Ectodermal cell (in vitro differentiated cells): ENCODE measurements at regions not wholly inside any gene's neighbourhood (a gene's known extent, or its start where the extent isn't known, plus 50 kb on each side); places are given as distances from the start of the nearest gene placed in this dataset.

Experiments
- H3K27ac ChIP-seq: 2 replicates; pipeline ENCODE4 v1.7.0; 2013; ENCODE audit warnings: mild to moderate bottlenecking, low read depth, low read length; ENCODE audit not compliant: insufficient read depth, poor library complexity, severe bottlenecking
- H3K27me3 ChIP-seq: 2 replicates; pipeline ENCODE4 v1.7.0; 2013; ENCODE audit warnings: mild to moderate bottlenecking, low read length; ENCODE audit not compliant: insufficient read depth, control insufficient read depth, poor library complexity, severe bottlenecking
- H3K36me3 ChIP-seq: one replicate; pipeline ENCODE4 v1.7.0; 2013; ENCODE audit warnings: low read length; ENCODE audit not compliant: control insufficient read depth, insufficient read depth
- H3K4me1 ChIP-seq: one replicate; pipeline ENCODE4 v1.7.0; 2013; ENCODE audit warnings: low read length; ENCODE audit not compliant: control insufficient read depth, insufficient read depth
- H3K4me3 ChIP-seq: 2 replicates; pipeline ENCODE4 v1.7.0; 2013; ENCODE audit warnings: low read depth, low read length, control low read depth; ENCODE audit not compliant: insufficient read depth
- H3K9me3 ChIP-seq: 2 replicates; pipeline ENCODE4 v1.7.0; 2013; ENCODE audit warnings: mild to moderate bottlenecking, low read length, moderate library complexity; ENCODE audit not compliant: control insufficient read depth
- WGBS, 2 experiments: methylation state at CpG; one replicate each; pipeline ENCODE4 v1.1.7; 2013; ENCODE audit warnings: missing lambda C conversion rate in 2 of 2; 5-methylcytosine and 5-hydroxymethylcytosine counted together

DNA sequence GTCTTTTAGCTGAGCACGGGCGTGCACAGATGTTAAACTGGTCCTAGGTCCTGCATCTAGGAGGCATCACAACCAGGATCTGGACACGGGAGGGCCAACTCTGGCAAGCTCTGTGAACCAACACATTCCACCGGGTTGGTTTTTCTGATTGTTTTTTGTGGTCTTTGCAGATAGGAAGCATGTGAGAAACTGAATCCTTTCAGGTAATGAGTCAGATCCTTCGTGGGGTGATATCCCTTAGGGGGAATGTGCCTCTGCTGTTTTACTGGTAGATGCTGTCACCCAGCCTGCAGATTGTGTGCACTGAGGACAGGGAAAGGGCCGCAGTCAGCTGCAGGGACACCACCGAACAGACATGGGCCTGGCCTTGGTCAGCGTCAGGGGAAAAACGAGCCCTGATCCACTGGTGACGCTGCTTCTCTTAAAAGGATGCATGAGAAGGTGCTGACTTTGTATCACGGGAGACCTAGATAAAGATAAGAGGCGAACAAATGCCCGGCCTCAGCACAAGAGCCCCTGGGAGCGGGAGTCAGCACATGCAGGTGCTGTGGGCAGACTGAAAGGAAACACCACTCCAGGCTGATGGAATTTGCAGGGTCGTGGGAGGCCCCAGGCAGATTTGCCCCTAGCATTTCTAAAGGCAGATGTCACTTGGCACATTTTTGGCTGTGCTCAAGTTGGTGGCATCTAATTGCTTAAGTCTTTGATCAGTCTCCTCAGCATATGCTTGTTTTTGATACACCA, 51.1 kb downstream of the DOP1B start:
- no peaks in the 10 kb centered on the region for H3K27me3 ChIP-seq
- H3K36me3 ChIP-seq, result no peaks in the 10 kb centered on the region
- no peak overlapping the region for H3K4me3 ChIP-seq
- WGBS, 2 experiments, result 87% methylated on average over 15 of the region's 15 CpGs
- H3K27ac ChIP-seq, result no peak overlapping the region
- H3K9me3 ChIP-seq, result no peaks in the 10 kb centered on the region
- no peaks in the 10 kb centered on the region for H3K4me1 ChIP-seq

DNA sequence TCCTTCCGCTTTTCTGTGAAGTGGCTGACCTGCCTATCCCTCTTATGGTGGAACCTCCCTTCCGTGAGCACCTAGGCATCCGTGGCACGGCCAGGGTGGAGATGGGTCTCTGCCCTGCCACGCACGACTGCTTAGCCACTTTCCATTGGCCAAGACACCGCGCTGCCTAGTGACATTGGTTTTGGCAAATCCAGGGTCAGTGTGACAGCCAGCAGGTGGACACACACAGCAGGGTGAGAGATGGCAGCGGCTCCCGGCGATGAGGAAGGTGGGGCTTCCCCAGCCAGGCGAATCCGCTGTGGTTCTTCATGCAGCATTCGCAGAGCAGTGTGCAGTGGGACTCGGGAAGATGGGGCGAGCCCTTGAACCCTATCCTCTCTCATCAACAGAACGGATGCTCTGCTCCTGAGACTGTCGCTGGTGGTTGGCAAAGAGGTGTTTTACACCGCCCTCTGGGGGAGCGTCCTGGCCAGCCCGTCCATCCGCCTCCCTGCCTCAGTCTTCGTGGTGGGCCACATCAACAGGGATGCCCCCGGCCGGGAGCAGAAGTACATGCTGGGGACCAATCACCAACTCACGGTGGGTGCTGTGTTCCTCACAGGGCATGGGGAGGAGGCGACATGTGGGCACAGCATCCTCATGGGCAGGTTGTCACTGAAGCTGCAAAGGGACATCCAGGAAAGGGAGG, 51.8 kb downstream of the DOP1B start:
- no peak overlapping the region for H3K27ac ChIP-seq
- H3K36me3 ChIP-seq, result no peaks in the 10 kb centered on the region
- H3K4me3 ChIP-seq, result no peak overlapping the region
- no peaks in the 10 kb centered on the region for H3K4me1 ChIP-seq
- H3K27me3 ChIP-seq, result no peaks in the 10 kb centered on the region
- no peaks in the 10 kb centered on the region for H3K9me3 ChIP-seq
- 91 to 93% methylated on average over 27 of the region's 27 CpGs for WGBS, 2 experiments

DNA sequence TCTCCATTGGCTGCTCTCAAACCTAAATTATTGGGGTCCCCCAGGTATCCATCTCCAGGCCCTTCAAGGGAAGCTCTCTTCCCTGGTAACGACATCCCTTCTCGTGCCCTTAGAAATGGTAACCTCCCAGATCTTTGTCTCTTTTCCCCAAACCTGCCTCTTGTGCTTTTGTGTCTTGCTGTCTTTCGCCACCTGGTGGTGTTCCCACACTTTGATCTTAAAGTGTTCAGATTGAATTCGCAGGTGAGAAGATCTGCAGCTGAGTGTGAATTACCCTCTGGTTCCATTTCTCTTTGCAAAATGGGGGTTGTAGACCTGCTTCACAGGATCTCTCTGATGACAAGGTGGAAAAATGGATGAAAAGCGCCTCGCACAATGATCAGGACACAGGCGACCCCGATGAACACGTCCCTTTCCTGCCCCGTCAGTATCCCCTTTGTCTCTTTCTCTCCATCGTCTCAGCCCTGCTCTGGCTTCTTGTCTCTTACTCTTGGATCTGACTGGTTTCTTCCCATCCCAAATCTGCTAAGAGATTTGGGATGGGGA, 53.1 kb downstream of the DOP1B start:
- Histone ChIP-seq H3K36me3 (no peaks in the 10 kb centered on the region), H3K9me3 (no peaks in the 10 kb centered on the region), H3K4me1 (no peaks in the 10 kb centered on the region), H3K27me3 (no peaks in the 10 kb centered on the region), H3K27ac (no peak overlapping the region), H3K4me3 (no peak overlapping the region)
- whole genome bisulfite sequencing, 2 experiments, result 78 to 79% methylated on average over 11 of the region's 11 CpGs

DNA sequence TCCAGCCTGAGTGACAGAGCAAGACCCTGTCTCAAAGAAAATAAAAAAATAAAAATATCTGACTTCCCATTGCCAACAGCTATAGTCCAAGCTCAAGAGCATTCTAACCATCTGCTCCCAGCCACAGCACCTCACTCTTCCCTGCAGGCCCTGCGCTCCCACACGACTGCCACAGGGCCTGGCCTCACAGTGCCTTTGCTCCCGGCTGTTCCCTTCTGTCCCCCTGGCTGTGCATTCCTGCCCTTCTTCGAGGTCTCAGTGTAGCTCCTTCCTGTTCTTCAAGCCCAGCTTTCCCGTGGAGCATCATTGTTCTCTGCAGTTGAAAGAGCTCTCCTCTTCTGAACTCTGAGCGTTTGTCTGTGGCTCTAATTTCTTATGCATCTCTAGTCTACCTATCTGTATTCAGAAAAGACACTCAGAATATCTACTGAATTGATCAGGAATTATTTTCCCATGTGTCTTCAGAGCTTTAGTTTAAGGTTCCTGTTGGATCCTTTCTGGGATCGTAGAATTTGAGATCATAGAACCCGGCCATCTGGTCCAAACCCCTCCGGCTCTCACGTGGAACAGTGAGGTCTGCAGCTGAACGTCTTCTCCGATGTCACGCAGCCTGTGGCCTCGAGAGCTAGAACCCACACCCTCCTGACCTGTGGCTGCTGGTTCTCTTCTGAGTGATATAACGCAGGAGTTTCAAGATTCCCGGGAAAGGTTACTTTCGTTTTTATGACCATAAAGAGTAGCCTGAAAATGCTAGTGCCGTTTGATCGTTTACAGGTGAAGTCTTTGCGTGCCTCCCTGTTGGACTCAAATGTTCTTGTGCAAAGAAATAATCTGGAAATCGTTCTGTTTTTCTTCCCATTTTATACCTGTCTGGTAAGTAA, 54.4 kb downstream of the DOP1B start:
- H3K4me3 ChIP-seq, result no peak overlapping the region
- no peaks in the 10 kb centered on the region for H3K27me3 ChIP-seq
- 76 to 77% methylated on average over 21 of the region's 21 CpGs for WGBS, 2 experiments
- no peaks in the 10 kb centered on the region for H3K36me3 ChIP-seq
- H3K4me1 ChIP-seq, result no peaks in the 10 kb centered on the region
- no peaks in the 10 kb centered on the region for H3K9me3 ChIP-seq
- H3K27ac ChIP-seq, result no peak overlapping the region

DNA sequence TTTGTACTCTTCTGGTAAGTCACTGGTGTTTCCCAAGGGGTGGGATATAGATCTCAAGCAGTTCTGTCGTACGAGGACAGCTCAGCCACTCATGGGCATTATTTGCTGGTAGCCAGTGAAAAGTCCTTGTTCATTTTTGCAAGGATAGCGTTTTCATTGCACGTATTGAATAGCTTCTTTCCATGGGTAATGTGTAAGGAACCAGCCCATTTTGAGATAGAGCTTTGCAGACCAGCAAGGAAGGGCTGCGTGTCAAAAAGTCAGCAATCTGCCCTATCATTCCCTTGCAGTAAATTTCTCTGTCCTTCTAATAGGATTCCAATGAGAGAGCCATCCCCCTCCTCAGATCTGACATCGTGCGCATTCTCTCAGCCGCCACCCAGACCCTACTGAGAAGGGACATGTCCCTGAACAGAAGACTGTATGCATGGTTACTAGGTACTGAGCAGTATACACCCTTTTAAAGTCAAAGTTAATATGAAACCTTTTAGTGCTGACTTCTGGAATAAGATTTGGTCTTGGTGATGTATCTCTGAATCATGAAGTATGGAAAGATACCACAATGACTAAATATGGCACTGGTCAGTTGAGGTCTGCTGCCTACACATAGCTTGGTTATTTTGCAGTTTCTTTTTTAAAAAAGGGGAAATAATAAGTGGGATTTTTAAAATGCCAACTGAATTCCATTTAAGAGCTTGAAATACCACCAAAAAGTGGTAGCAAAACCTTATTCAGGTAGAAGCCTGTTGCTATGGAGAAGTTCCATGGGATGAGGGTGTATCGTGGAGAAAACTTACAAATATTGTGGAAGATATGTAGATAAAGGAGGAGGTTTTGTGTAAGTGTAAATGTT, 55.3 kb downstream of the DOP1B start:
- no peaks in the 10 kb centered on the region for H3K36me3 ChIP-seq
- H3K27ac ChIP-seq, result no peak overlapping the region
- H3K4me1 ChIP-seq, result no peaks in the 10 kb centered on the region
- 96 to 97% methylated on average over 9 of the region's 9 CpGs for WGBS, 2 experiments
- H3K27me3 ChIP-seq, result no peaks in the 10 kb centered on the region
- H3K9me3 ChIP-seq, result no peaks in the 10 kb centered on the region
- no peak overlapping the region for H3K4me3 ChIP-seq

DNA sequence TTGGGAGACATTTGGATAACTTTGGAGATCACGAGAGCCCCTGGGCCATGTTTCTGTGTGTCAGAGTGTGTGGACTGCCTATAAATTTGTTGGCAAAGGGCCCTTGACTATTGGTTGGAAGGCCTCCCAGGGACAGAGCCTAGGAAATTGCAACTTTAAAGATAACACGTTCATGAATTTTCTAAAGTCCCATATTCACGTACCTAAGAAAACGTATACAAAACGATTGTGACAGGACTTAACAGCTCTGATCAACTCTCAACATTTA, 55.8 kb downstream of the DOP1B start:
- Histone ChIP-seq H3K27me3 (no peaks in the 10 kb centered on the region), H3K27ac (no peak overlapping the region)
- 96 to 97% methylated on average over 5 of the region's 5 CpGs for WGBS, 2 experiments

DNA sequence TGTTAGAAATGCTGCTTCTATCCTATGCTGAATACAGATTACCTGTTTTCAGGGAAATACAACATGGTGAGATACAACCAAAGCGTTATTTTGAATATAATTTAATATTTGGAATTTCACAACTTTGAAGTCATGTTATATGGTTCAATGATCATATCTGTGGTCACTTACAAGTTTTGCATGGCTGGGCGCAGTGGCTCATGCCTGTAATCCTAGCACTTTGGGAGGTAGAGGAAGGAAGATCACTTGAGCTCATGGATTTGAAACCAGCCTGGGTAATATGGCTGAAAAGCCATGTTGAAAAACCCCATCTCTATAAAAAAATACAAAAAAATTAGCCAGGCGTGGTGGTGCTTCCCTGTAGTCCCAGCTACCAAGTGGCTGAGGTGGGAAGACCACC, 57.9 kb downstream of the DOP1B start:
- Histone ChIP-seq H3K27me3 (no peaks in the 10 kb centered on the region), H3K36me3 (no peaks in the 10 kb centered on the region), H3K27ac (no peak overlapping the region), H3K4me1 (no peaks in the 10 kb centered on the region), H3K9me3 (no peaks in the 10 kb centered on the region), H3K4me3 (no peak overlapping the region)
- 90 to 91% methylated on average over 3 of the region's 3 CpGs for WGBS, 2 experiments

More for the DNA sequence above, 55.8 kb downstream of the DOP1B start:
- no peak overlapping the region for H3K4me3 ChIP-seq
- no peaks in the 10 kb centered on the region for H3K9me3 ChIP-seq
- no peaks in the 10 kb centered on the region for H3K4me1 ChIP-seq
- no peaks in the 10 kb centered on the region for H3K36me3 ChIP-seq

DNA sequence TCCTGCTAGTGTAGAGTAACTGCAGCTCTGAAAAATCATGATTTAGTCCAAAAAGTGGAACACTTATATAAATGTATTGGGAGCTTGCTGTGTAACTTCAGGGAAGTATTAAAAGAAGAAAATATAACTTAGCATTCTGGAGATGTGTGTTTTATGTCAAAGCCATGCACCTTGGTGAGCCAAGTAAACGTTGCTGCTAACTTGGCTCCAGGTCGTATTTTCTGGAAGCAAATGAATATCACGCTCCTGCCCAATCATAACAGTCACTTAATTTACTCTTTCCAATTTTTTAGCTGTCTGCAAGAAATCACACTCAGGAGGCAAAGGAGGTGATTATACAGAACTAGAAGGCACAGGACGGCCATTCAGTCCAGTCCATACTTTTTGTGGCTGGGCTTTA, 61.1 kb downstream of the DOP1B start:
- H3K4me1 ChIP-seq, result no peaks in the 10 kb centered on the region
- WGBS, 2 experiments, result 93 to 95% methylated on average over 4 of the region's 4 CpGs
- H3K36me3 ChIP-seq, result no peaks in the 10 kb centered on the region
- H3K4me3 ChIP-seq, result no peak overlapping the region
- no peak overlapping the region for H3K27ac ChIP-seq
- H3K27me3 ChIP-seq, result no peaks in the 10 kb centered on the region
- H3K9me3 ChIP-seq, result no peaks in the 10 kb centered on the region

DNA sequence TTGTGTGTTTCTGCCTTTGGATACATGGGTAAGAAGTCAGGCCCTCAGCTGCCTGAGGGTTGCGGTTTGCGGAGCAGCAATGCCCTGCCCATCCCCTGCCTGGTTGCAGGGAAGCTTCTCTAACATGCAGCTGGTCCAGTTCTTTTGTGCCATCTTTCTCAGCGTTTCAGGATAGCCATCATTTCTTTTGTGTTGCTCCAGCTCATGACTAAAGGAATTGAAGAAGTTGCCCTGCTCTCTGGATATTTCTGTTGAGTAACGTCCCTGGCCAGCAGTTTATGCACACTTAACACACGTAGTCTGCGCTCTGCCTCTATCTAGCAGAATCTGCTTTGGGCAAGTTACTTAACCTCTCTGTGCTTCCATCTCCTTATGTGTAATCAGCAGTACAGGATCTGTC, 62.1 kb downstream of the DOP1B start:
- Histone ChIP-seq H3K4me3 (no peak overlapping the region), H3K36me3 (no peaks in the 10 kb centered on the region), H3K27ac (no peak overlapping the region), H3K4me1 (no peaks in the 10 kb centered on the region), H3K9me3 (no peaks in the 10 kb centered on the region), H3K27me3 (no peaks in the 10 kb centered on the region)
- 95% methylated on average over 6 of the region's 6 CpGs for WGBS, 2 experiments
